ENCODE measurements at regions not wholly inside any gene's neighbourhood (a gene's known extent, or its start where the extent isn't known, plus 50 kb on each side); places are given as distances from the start of the nearest gene placed in this dataset.

- Histone ChIP-seq H3K27ac (peak overlapping the region in 1 of 4 donors; percentile 19), H3K36me3 (no peaks in the 10 kb centered on the region), H3K9me3 (no peaks in the 10 kb centered on the region), H3K4me3 (no peak overlapping the region), H3K4me1 (peaks cover 0 to 28% (median 0%) of the 10 kb centered on the region in 3 donors), H3K27me3 (peaks cover 0 to 4% (median 0%) of the 10 kb centered on the region in 4 donors)
- DNase-seq: no peak
- TF ChIP-seq CTCF (IDR thresholded peaks at IDR 0.05): no peak
- TF ChIP-seq POLR2A (IDR thresholded peaks at IDR 0.05): no peak
- intact Hi-C loops (cut with DNase I): no loop called here
- WGBS, 2 donors: 47 to 49% methylated on average over 4 to 7 of the region's 7 CpGs
These were observed 149.5 kb downstream of the ANKRD60 start for GRCh38 chr20:58078741-58079522.

GRCh38 chr20:58077282-58077681 is 151.2 kb downstream of the ANKRD60 start:
- H3K27ac ChIP-seq: no peak overlapping the region
- 88% methylated on average over 6 of the region's 6 CpGs for WGBS, 2 donors
- peaks cover 0 to 18% (median 0%) of the 10 kb centered on the region in 4 donors for H3K27me3 ChIP-seq
- intact Hi-C loops (cut with DNase I): no loop called here
- H3K9me3 ChIP-seq: no peaks in the 10 kb centered on the region
- TF ChIP-seq CTCF (IDR thresholded peaks at IDR 0.05) (no peak), POLR2A (IDR thresholded peaks at IDR 0.05) (no peak)
- no peak for DNase-seq
- H3K36me3 ChIP-seq: no peaks in the 10 kb centered on the region
- H3K4me3 ChIP-seq: no peak overlapping the region
- peaks cover 0 to 28% (median 0%) of the 10 kb centered on the region in 3 donors for H3K4me1 ChIP-seq

GRCh38 chr20:58076405-58076804 is 152.0 kb downstream of the ANKRD60 start:
- H3K27ac ChIP-seq: no peak overlapping the region
- no peaks in the 10 kb centered on the region for H3K36me3 ChIP-seq
- no peaks in the 10 kb centered on the region for H3K9me3 ChIP-seq
- H3K4me3 ChIP-seq: no peak overlapping the region
- intact Hi-C loops (cut with DNase I): no loop called here
- DNase-seq: no peak
- peaks cover 0 to 28% (median 0%) of the 10 kb centered on the region in 3 donors for H3K4me1 ChIP-seq
- TF ChIP-seq POLR2A (IDR thresholded peaks at IDR 0.05): no peak
- peaks cover 0 to 18% (median 0%) of the 10 kb centered on the region in 4 donors for H3K27me3 ChIP-seq
- WGBS, 2 donors: 49 to 59% methylated on average over 4 of the region's 4 CpGs

- DNase-seq: no peak
- H3K27me3 ChIP-seq: peaks cover 0 to 18% (median 0%) of the 10 kb centered on the region in 4 donors
- TF ChIP-seq POLR2A (IDR thresholded peaks at IDR 0.05): no peak
- no peak for TF ChIP-seq CTCF (IDR thresholded peaks at IDR 0.05)
- H3K9me3 ChIP-seq: no peaks in the 10 kb centered on the region
- peaks cover 0 to 28% (median 0%) of the 10 kb centered on the region in 3 donors for H3K4me1 ChIP-seq
- 83 to 85% methylated on average over 14 of the region's 14 CpGs for WGBS, 2 donors
- no peaks in the 10 kb centered on the region for H3K36me3 ChIP-seq
- intact Hi-C loops (cut with DNase I): no loop called here
- no peak overlapping the region for H3K4me3 ChIP-seq
- no peak overlapping the region for H3K27ac ChIP-seq
These were observed 152.7 kb downstream of the ANKRD60 start for GRCh38 chr20:58075586-58076345.

- DNase-seq: no peak
- no peak for TF ChIP-seq CTCF (IDR thresholded peaks at IDR 0.05)
- TF ChIP-seq POLR2A (IDR thresholded peaks at IDR 0.05): no peak
- no peak overlapping the region for H3K4me3 ChIP-seq
- no peaks in the 10 kb centered on the region for H3K36me3 ChIP-seq
- peaks cover 0 to 25% (median 0%) of the 10 kb centered on the region in 4 donors for H3K27me3 ChIP-seq
- H3K4me1 ChIP-seq: peaks cover 0 to 25% (median 0%) of the 10 kb centered on the region in 3 donors
- H3K9me3 ChIP-seq: no peaks in the 10 kb centered on the region
- 63 to 74% methylated on average over 8 to 9 of the region's 10 CpGs for whole genome bisulfite sequencing, 2 donors
- intact Hi-C loops (cut with DNase I): no loop called here
- peak overlapping the region in 1 of 4 donors; percentile 25 for H3K27ac ChIP-seq
These were observed 154.3 kb downstream of the ANKRD60 start for GRCh38 chr20:58073945-58074856.

Measured in esophagus squamous epithelium (tissue), 5 donors.